Muscle layer of duodenum (tissue), 2 donors: ENCODE measurements at regions not wholly inside any gene's neighbourhood (a gene's known extent, or its start where the extent isn't known, plus 50 kb on each side); places are given as distances from the start of the nearest gene placed in this dataset.
"Not testable (repeated sequence)": the region's sequence is repeated elsewhere in the genome, so short reads cannot be mapped to it uniquely, and the experiment has no call there.

Experiments used
- H3K27ac ChIP-seq: one replicate; pipeline ENCODE4 v1.7.0; 2013; ENCODE audit warnings: mild to moderate bottlenecking, low read length
- H3K27me3 ChIP-seq: one replicate; pipeline ENCODE4 v1.7.0; 2013; ENCODE audit warnings: low read depth, mild to moderate bottlenecking, control low read depth, low read length
- H3K36me3 ChIP-seq, 2 donors: one replicate each; pipeline ENCODE4 v1.7.0; 2013; ENCODE audit warnings: low read length in 2 of 2, control low read depth in 1 of 2, mild to moderate bottlenecking in 1 of 2; ENCODE audit not compliant: insufficient read depth in 2 of 2, control insufficient read depth in 1 of 2
- H3K4me1 ChIP-seq, 2 donors: one replicate each; pipeline ENCODE4 v1.7.0; 2013; ENCODE audit warnings: low read length in 2 of 2, mild to moderate bottlenecking in 2 of 2, control low read depth in 1 of 2, moderate library complexity in 1 of 2; ENCODE audit not compliant: insufficient read depth in 2 of 2, control insufficient read depth in 1 of 2
- H3K4me3 ChIP-seq, 2 donors: one replicate each; pipeline ENCODE4 v1.7.0; 2013; ENCODE audit warnings: low read length in 2 of 2, low read depth in 1 of 2, mild to moderate bottlenecking in 1 of 2
- H3K9me3 ChIP-seq, 2 donors: one replicate each; pipeline ENCODE4 v1.7.0; 2013; ENCODE audit warnings: low read length in 2 of 2, control low read depth in 1 of 2, mild to moderate bottlenecking in 1 of 2; ENCODE audit not compliant: control insufficient read depth in 1 of 2
- donor health status: healthy.

GRCh38 chr4:15194520-15194919 is 192.2 kb downstream of the CPEB2 start:
- Histone ChIP-seq H3K4me3 (no peak overlapping the region), H3K36me3 (no peaks in the 10 kb centered on the region), H3K9me3 (no peaks in the 10 kb centered on the region), H3K4me1 (peaks cover 0 to 4% of the 10 kb centered on the region in 2 donors), H3K27me3 (no peaks in the 10 kb centered on the region), H3K27ac (no peak overlapping the region)

- H3K9me3 ChIP-seq: no peaks in the 10 kb centered on the region
- no peak overlapping the region for H3K27ac ChIP-seq
- H3K4me1 ChIP-seq: peaks cover 0 to 4% of the 10 kb centered on the region in 2 donors
- no peak overlapping the region for H3K4me3 ChIP-seq
- H3K27me3 ChIP-seq: no peaks in the 10 kb centered on the region
- H3K36me3 ChIP-seq: no peaks in the 10 kb centered on the region
Observed at GRCh38 chr4:15197005-15197404, 194.7 kb downstream of the CPEB2 start.

GRCh38 chr4:15198070-15198727 is 195.9 kb downstream of the CPEB2 start:
- H3K4me3 ChIP-seq: no peak overlapping the region
- H3K36me3 ChIP-seq: no peaks in the 10 kb centered on the region
- peaks cover 0 to 4% of the 10 kb centered on the region in 2 donors for H3K4me1 ChIP-seq
- no peaks in the 10 kb centered on the region for H3K27me3 ChIP-seq
- H3K27ac ChIP-seq: no peak overlapping the region
- H3K9me3 ChIP-seq: no peaks in the 10 kb centered on the region

- Histone ChIP-seq H3K4me1 (peaks cover 0 to 4% of the 10 kb centered on the region in 2 donors), H3K4me3 (no peak overlapping the region), H3K36me3 (no peaks in the 10 kb centered on the region), H3K27me3 (no peaks in the 10 kb centered on the region), H3K27ac (no peak overlapping the region), H3K9me3 (peaks cover 0 to 9% of the 10 kb centered on the region in 2 donors)
Observed at GRCh38 chr4:15201782-15202181, 199.5 kb downstream of the CPEB2 start.

GRCh38 chr4:15202481-15202880 is 200.2 kb downstream of the CPEB2 start:
- Histone ChIP-seq H3K36me3 (no peaks in the 10 kb centered on the region), H3K27me3 (no peaks in the 10 kb centered on the region)

GRCh38 chr4:15206526-15206925 is 204.2 kb downstream of the CPEB2 start:
- not testable (repeated sequence) for H3K27me3 ChIP-seq, H3K36me3 ChIP-seq
- H3K9me3 ChIP-seq: peaks cover 0 to 13% of the 10 kb centered on the region in 2 donors

More at GRCh38 chr4:15202481-15202880, 200.2 kb downstream of the CPEB2 start:
- Histone ChIP-seq H3K27ac (no peak overlapping the region), H3K9me3 (peaks cover 0 to 13% of the 10 kb centered on the region in 2 donors), H3K4me3 (no peak overlapping the region), H3K4me1 (peaks cover 0 to 4% of the 10 kb centered on the region in 2 donors)

GRCh38 chr4:15213302-15213970 is 211.2 kb downstream of the CPEB2 start:
- H3K27ac ChIP-seq: no peak overlapping the region

More at GRCh38 chr4:15206526-15206925, 204.2 kb downstream of the CPEB2 start:
- not testable (repeated sequence) for H3K4me3 ChIP-seq, H3K4me1 ChIP-seq, H3K27ac ChIP-seq

GRCh38 chr4:15215109-15215508 is 212.7 kb upstream of the C1QTNF7 start:
- H3K27ac ChIP-seq: no peak overlapping the region
- H3K9me3 ChIP-seq: no peaks in the 10 kb centered on the region
- H3K36me3 ChIP-seq: no peaks in the 10 kb centered on the region
- no peaks in the 10 kb centered on the region for H3K4me1 ChIP-seq
- H3K27me3 ChIP-seq: no peaks in the 10 kb centered on the region
- no peak overlapping the region for H3K4me3 ChIP-seq

More at GRCh38 chr4:15213302-15213970, 211.2 kb downstream of the CPEB2 start:
- Histone ChIP-seq H3K27me3 (no peaks in the 10 kb centered on the region), H3K9me3 (no peaks in the 10 kb centered on the region), H3K36me3 (no peaks in the 10 kb centered on the region), H3K4me1 (no peaks in the 10 kb centered on the region), H3K4me3 (no peak overlapping the region)

GRCh38 chr4:15226203-15226602 is 201.6 kb upstream of the C1QTNF7 start:
- no peaks in the 10 kb centered on the region for H3K27me3 ChIP-seq
- H3K36me3 ChIP-seq: no peaks in the 10 kb centered on the region
- no peak overlapping the region for H3K4me3 ChIP-seq
- H3K27ac ChIP-seq: no peak overlapping the region
- H3K4me1 ChIP-seq: no peaks in the 10 kb centered on the region
- no peaks in the 10 kb centered on the region for H3K9me3 ChIP-seq

GRCh38 chr4:15231265-15232091 is 196.4 kb upstream of the C1QTNF7 start:
- no peaks in the 10 kb centered on the region for H3K36me3 ChIP-seq
- no peak overlapping the region for H3K4me3 ChIP-seq
- H3K27me3 ChIP-seq: no peaks in the 10 kb centered on the region
- H3K4me1 ChIP-seq: peaks cover 6 to 11% of the 10 kb centered on the region in 2 donors
- no peak overlapping the region for H3K27ac ChIP-seq
- no peaks in the 10 kb centered on the region for H3K9me3 ChIP-seq
